Anterior cingulate cortex (tissue), 58 donors: ENCODE measurements at regions not wholly inside any gene's neighbourhood (a gene's known extent, or its start where the extent isn't known, plus 50 kb on each side); places are given as distances from the start of the nearest gene placed in this dataset.

Experiments used
- DNase-seq, 58 donors: peaks; one replicate each; lab custom pipeline; 2025; lab: John Stamatoyannopoulos, UW

DNA sequence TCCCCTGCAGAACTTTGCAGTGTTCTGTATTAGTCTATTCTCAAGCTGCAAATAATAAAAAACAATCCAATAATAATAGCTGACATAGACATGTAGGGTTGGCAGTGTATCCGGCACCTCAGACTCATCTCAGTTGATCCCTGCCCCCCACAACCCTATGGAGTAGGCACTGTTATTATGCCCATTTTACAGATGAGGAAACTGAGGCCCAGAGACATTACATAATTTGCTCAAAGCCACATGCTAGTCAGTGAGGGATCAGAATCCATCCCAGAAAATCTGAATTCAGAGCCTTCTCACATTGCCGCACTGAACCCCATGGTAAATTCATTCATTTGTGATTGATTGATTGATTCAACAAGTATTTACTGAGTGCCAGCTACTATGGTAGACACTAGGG lies 226.6 kb upstream of the PWP1 start:
- DNase-seq, result no peak

DNA sequence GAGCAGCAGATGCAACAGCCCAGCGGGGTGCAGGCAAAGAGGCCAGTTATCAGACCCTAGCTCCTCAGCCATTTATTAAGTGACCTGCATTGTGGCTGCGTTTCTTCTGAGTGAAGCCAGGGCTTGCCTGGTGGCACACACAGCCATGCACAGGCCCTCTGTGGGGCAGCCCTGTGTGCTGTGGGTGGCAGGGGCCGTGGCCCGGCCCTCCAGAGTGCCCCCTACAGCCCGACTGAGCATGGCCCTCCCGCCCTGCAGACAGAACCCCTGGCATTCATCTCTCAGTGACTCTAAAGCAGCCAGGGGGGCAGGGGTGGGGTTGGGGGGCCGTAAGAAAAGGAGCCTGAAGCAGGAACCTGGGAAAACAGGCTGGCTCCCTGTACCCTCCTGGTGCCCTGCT lies 226.0 kb upstream of the PWP1 start:
- no peak for DNase-seq

DNA sequence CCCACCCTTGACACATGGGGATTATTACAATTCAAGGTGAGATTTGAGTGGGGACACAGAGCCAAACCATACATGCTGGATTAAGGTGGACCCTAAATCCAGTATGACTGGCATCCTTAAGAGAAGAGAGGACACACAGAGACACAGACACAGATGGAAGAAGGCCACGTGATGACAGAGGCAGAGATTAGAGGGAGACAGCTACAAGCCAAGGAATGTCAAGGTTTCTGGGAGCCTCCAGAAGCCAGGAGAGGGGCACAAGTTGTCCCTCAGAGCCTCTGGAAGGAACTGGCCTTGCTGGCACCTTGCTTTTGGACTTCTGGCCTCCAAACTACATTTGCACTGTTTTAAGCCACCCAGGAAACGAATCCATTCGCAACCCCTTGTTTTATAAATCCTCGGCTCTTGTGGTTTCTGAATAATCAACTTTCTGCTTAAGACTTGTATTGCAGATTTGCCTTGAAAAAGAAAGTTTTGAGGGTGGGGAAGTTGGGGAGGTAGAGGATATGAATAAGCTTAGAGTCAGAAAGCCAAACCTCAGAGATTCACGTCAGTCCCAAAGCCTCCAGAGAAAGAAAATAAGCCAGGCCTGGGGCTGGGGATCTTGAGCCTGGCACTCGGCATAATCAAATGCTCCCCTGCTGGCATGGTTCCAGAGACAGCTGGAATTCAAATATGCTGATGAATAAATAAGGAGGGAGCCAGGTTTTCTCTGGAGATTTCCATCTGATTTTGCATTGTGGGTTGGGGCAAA lies 224.2 kb upstream of the PWP1 start:
- peak in 1 of 58 donors; percentile 3 for DNase-seq

DNA sequence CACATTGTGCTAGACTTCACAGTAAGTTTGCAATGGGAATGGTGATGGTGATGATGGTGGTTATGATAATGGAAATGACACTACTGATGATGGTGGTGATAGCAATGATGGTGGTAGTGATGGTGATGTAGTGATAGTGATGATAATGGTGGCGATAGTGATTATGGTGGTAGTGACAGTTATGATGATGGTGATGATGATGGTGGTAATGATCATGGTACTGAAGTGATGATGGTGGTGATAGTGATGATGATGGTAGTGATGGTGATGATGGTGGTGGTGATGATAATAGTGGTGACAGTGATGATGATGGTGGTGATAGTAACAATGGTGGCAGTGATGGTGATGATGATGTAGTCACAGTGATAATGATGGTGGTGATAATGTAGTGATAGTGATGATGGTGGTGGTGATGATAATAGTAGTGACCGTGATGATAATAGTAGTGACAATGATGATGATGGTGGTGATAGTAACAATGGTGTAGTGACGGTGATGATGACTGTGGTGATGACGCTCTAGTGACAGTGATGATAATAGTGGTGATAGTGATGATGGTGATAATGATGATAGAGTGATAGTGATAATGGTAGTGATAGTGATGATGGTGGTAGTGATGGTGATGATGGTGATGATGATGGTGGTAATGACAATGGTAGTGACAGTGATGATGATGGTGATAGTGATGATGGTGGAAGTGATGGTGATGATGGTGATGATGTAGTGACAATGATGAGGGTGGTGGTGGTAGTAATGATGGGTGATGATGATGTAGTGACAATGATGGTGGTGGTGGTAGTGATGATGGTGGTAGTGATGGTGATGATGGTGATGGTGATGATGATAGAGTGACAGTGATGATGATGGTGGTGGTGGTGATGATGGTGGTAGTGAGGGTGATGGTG lies 222.9 kb upstream of the PWP1 start:
- no peak for DNase-seq

DNA sequence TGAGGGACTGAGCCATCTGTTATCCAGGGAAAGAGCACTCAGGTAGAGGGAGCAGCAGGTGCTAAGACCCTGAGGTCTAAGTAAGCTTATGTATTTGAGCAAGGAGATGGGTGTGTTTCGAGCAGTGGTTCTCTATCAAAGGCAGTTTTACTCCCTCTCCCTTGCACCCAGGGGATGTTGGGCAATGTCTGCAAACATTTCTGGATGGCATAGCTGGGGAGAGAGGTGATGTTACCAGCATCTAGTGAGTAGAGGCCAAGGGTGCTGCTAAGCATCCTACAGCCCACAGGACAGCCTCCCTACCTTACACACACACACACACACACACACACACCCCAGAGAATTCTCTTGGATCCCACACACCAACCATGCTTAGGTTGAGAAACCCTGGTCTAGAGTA lies 221.0 kb upstream of the PWP1 start:
- DNase-seq, result no peak

DNA sequence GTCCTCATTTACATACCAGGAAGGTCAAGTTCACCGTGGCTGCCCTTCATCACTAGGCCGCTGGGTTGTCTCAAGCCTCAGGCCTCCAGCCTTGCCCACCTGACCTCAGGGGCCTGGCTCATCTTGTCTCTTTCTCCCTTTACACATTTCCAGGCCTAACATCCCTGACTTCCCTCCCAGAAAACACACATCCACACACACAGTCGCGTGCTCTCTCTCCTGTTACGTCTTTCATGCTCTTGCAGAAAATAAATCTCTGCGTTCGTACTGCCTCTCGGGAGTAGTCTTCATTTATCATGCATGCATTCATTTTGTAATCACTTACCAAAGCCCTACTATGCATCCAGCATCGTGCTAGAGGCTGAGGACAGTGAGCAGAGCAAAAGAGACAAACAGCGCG lies 220.0 kb upstream of the PWP1 start:
- DNase-seq, result no peak

DNA sequence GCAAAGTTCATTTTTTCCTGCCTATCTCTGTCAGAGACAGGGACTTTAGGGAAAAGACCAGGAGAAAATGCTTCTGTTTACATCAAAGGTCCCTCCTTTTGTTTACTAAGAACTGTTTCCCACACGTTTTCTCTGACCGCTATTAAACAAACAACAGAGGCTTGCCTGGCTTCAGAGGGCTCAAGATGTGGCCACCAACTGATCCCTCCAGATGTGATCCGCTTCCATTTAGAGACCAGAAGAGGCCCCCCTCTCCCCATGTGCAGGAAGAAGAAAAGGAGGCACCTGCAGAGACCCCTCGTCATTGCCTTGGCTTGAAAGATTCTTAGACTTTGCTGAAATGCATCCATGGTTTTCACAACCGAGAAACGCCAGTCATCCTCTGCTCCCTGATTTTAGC lies 217.9 kb upstream of the PWP1 start:
- no peak for DNase-seq

DNA sequence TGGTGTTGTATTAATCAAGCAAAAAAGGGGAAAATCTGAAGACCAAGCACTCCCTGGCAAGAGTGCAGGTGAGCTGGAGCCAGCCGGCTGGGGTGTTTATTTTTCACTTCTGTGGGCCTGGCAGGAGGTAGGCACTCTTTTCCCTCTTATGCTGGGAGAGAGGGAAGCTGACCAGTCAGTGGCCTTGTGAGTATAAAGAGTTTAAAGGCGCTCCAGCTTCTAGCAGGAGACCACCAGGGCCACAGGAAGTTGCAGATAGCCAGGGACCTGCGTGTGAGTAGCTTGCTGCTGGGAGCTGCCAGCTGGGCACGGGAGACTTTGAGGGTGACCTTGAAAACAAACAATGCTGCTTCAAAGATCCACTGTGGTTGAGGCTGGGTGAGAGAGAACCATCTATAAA lies 217.4 kb upstream of the PWP1 start:
- DNase-seq, result peak in 5 of 58 donors; percentile 1 to 15 (median 3)

DNA sequence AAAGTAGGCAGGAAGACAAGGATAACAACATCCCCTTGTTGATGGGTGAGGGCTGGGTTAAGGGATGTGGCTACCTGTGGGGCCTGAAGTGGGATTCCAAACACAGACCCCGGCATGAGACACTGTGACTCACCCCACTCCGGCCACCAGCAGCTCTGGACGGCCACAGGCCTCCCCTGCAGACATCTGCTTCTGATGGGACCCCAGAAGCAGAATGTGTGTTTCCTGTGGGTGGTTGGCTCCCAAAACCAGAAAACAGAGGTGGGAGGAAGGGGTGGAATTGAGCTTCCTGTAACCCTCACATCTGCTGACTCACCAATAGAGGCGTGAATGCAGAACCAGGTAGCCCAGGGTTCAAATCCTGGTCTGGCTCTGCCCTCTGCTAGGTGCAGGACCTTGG lies 216.6 kb upstream of the PWP1 start:
- DNase-seq, result no peak

DNA sequence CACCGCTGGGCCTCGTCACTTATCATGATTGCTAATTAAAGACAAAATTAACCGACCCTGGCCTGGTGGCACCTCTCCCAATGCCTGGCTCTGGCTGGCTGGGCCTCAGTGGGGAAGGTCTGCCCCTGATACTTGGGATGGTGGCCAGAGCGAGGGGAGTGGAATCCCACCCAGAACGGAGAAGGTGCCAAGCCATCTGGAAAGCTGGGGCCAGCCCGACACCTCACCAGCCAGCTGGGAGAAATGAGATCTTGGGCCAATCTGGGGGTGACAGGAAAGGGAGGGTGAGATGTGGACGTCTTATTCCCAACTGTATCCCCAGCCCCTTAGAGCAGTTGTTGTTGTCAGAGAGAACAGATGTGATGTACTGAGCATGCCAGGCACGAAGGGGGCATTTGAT lies 215.0 kb upstream of the PWP1 start:
- no peak for DNase-seq

DNA sequence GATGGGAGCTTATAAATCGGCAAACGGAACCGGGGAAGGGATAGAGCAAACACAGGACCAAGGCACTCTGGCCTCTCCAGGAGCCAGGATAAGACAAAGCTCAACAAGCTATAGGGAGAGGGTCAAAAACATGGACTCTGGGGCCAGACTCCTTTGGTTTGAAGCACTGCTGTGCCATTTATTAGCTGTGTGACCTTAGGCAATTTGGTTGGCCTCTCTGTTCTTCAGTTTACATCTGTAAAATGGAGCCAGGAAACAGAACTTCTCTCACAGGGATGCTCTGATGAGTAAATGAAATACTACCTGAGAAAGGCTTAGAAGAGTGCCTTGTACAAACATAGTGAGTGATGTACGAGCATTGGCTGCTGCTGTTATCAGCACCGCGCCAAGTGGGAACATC lies 213.3 kb upstream of the PWP1 start:
- no peak for DNase-seq

DNA sequence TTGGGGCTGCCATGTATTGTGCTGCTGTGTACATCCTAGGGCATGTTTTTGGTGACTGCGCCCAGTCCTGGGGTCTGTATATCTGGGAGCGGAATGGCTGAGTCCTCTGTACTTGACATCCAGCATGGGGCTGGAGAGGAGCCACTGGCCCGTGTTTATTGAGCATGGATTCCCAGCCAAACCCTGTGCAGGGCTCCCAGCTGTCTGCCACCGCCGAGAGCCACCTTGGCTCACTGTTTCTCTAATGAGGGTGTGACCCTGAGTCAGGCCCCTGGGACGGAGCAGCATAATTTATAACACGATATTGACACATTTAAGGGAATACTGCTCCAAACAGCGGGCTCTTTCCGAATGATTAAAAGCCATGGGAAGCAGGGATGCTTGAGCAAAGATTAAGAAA lies 211.5 kb upstream of the PWP1 start:
- no peak for DNase-seq

DNA sequence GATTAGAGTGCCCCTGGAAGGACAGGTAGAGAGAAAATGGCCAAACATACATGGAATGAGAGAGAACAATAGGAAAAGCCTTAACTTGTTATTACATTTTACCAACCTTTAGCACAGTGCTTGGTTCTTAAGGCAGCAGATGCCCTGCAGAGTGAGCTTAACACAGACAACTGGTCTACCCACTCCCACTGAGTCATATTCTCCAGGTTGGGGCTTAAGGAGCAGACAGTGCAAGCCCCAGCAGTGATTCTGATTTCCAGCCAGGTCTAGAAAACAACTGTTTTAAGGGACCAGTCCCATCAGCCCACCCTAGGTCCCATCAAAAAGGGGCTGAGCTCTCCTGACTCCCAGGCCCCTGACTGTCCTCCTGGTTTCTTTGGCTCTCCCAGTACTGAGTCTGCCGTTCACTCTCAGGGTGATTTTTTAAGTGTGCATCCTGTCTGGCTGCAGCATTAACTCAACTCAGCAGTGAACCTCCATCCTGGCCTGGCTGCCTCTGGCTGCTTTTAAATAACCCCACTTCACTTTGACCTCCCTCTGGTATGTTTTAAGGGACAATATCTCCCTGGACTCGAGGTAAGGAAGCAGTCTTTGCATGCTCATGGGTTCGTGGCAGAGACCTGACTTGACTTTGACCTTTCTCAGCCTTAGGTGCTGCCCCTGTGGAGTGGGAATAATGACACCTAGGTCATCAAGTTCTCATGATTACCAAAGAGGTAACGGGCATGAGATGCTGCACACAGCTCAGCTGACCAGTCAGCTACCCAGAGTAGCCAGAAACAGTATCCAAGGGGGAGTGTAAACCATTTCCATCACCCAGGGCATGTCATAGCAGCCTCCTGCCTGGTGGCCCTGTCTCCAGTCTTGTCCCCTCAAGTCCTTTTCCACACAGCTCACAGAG lies 210.7 kb upstream of the PWP1 start:
- DNase-seq, result no peak

DNA sequence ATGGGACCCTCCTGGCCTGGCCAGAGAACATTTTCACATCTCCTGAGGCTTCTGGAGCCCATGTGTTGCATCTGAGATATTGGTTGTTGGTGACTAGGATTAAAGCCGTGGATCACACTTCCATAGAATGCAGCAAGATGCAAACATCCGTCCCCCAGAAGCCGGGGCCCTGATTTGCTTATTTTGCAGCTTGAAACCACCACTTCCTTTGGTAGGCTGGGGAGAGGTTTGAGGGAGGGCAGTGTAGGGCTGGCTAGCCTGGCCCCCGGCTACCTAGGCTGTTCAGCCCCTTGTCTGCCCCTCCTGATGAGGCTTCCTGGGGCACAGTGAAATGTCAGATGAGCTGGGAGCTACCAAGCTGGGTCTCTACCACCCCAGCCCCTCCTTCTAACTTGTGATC lies 209.7 kb upstream of the PWP1 start:
- no peak for DNase-seq

DNA sequence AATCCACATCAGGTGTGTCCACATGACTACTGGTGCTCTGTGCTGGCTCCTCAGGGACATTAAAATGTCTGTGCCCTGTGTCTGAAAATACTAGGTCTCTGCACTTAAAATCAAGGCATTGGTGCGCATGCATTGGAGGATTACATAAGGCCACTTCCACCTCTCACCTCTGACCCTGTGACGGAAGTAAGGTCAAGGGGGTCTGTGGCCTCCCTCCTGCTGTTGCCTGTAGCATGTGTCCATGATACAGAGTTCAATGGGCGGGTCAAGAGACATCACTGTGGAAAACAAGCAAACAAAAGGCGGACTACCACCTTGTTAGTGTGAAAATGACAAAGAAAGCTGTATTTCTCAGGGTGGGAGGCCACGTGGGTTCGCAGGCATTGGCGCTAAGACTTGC lies 208.6 kb upstream of the PWP1 start:
- DNase-seq, result no peak

DNA sequence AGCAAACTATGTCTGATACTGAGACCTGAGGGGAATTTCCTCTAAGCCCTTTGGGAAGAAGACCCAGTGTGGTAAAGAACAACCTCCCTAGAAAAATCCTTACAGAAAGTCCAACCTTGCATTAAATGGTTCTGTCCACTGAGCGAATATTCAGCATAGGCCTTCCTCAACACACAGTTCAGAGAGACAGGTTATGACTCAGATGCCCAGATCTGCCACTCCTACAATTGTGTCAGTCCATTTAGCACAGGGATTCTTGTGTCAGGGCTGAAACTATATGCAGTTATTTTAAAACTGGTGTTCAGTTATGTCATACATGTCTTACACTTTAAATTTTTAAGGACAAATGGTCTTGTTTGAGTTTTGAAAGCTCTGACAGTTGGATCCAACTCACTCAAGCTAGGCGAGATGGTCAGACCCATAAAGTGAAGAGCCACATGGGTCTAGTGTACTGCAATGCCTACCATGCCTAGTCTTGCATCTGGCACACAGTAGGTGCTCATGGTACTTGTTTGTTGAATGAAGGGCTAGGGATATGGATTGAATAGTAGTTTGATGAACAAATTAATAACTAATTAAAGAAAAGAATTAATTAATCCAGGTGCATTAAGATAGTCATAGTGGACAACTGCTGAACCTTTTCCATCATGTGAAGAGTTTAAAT lies 207.5 kb upstream of the PWP1 start:
- no peak for DNase-seq

DNA sequence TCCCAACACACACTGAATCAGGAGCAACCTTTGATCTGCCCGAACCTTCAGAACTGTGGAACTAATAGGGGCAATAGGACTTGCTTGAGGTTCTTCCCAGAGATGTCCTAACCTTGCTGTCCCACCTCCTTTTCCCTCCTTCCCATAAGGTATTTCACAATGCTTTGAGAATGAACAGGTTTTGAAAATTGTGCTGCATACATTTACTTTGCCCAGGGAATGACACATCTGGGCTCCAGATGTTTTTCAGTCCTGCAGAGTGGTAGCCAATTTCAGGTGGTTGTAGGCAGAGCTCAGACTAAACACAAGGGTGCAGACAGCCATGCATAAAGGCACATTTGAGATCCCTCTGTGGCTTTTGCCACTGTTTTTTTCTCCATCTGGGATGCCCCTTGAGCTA lies 206.7 kb upstream of the PWP1 start:
- DNase-seq, result no peak

DNA sequence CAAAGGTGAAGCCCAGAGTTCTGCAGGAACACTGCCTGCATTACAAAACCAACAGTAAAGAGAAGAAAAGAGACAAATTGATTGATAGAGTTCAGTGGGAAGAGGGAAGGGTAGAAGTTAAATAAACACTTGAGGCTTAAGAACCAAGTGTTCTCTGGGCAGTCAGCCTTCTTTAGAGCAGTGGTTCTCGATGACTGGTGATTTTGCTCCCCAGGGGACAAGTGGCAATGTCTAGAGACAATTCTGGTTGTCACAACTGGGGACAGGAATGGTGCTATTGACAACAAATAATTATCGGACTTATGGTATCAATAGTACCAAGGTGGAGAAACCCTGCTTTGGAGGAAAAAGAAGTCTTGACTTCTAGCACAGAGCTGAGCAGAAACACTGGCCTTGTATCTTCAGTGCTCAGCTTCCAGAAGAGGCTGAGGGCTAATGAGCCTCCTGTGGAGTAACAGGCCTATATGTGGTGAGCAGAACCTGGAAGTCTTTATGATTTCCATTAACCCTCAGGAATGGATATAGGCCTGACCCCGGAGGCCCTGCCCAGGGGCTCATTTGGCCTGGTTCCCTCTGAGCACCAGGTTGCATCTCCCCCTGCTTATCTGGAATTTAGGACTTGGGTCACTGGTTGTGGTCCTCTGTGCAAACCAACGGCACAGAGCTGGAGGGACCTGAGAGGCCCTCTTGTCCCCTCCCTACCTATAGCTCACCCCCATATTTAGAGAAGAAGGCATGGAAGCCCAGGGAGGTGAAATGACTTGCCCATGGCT lies 204.6 kb upstream of the PWP1 start:
- DNase-seq, result no peak

DNA sequence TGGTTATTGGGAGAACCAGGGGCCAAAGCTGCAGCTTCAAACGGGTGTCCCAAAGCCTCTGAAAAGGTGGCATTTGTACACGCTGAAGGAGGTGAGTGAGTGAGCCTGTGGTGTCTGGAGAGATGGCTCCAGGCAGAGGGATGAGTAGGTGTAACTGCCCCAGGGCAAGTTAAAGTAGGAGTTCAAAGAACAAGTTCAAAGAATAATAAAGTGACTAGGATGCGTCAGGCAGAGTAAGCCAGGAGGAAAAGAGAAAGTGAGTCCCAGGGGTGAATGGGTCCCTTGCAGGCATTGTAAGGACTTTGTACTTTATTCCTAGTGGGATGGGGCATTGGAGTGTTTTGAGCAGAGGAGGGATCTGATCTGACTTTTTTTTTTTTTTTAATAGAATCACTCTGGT lies 201.4 kb upstream of the PWP1 start:
- no peak for DNase-seq

DNA sequence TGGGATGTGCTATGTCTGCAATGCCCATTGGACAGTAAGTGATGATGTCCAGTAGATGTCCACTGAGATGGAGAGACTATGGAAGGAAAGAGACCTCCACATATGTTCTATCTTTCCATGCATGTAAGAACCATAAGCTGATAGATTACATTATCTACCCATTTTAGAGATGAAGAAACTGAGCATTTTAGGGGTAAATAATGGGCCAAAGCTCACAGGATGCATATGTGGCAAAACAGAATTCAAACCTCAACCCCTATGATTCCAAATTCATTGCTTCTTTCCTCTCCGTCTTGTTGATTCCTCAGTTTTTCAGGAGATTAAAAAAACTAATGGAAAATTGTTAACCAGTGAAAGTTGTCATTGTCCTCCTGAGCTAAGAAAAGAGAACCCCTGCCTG lies 200.7 kb upstream of the PWP1 start:
- DNase-seq, result no peak
